ENCODE measurements at regions not wholly inside any gene's neighbourhood (a gene's known extent, or its start where the extent isn't known, plus 50 kb on each side); places are given as distances from the start of the nearest gene placed in this dataset.
"Not testable (repeated sequence)": the region's sequence is repeated elsewhere in the genome, so short reads cannot be mapped to it uniquely, and the experiment has no call there.

GRCh38 chr12:60724984-60725383 is 1129.2 kb downstream of the SLC16A7 start:
- no peak overlapping the region for H3K4me2 ChIP-seq
- H3K9me3 ChIP-seq (ENCODE audit: low read depth): peaks cover 3% of the 10 kb centered on the region
- no peaks in the 10 kb centered on the region for H3K79me2 ChIP-seq
- H3K27ac ChIP-seq: no peak overlapping the region
- no peak overlapping the region for H2AFZ ChIP-seq
- no peaks in the 10 kb centered on the region for H3K4me1 ChIP-seq (ENCODE audit: insufficient read depth)
- no peak overlapping the region for H3K4me3 ChIP-seq
- no peaks in the 10 kb centered on the region for H3K27me3 ChIP-seq
- no peak for TF ChIP-seq EZH2phosphoT487 (IDR thresholded peaks at IDR 0.05; ENCODE audit: low read depth, severe bottlenecking, unreplicated experiment)
- TF ChIP-seq CTCF (IDR thresholded peaks at IDR 0.05; ENCODE audit: poor library complexity): no peak
- TF ChIP-seq EZH2 (IDR thresholded peaks at IDR 0.05; ENCODE audit: borderline replicate concordance): no peak
- no peaks in the 10 kb centered on the region for H3K36me3 ChIP-seq (replicated peaks; ENCODE audit: insufficient read depth, low read depth)
- no peak for DNase-seq (ENCODE audit: low spot score)
- H3K9me2 ChIP-seq (replicated peaks; ENCODE audit: insufficient read depth): no peaks in the 10 kb centered on the region
- no peaks in the 10 kb centered on the region for H4K20me1 ChIP-seq (ENCODE audit: insufficient read depth, poor library complexity, severe bottlenecking)

- Histone ChIP-seq H3K9me2 (replicated peaks; ENCODE audit: insufficient read depth) (no peaks in the 10 kb centered on the region), H3K27ac (no peak overlapping the region), H3K36me3 (replicated peaks; ENCODE audit: insufficient read depth, low read depth) (no peaks in the 10 kb centered on the region), H3K79me2 (no peaks in the 10 kb centered on the region), H4K20me1 (ENCODE audit: insufficient read depth, poor library complexity, severe bottlenecking) (no peaks in the 10 kb centered on the region), H2AFZ (no peak overlapping the region), H3K4me2 (no peak overlapping the region), H3K9me3 (ENCODE audit: low read depth) (no peaks in the 10 kb centered on the region), H3K4me3 (no peak overlapping the region), H3K4me1 (ENCODE audit: insufficient read depth) (no peaks in the 10 kb centered on the region), H3K27me3 (no peaks in the 10 kb centered on the region)
- TF ChIP-seq EZH2phosphoT487 (IDR thresholded peaks at IDR 0.05; ENCODE audit: low read depth, severe bottlenecking, unreplicated experiment) (no peak), EZH2 (IDR thresholded peaks at IDR 0.05; ENCODE audit: borderline replicate concordance) (no peak), CTCF (IDR thresholded peaks at IDR 0.05; ENCODE audit: poor library complexity) (no peak)
- WGBS (ENCODE audit: low lambda C conversion rate, missing lambda C conversion rate): 79% methylated on average over 1 of the region's 1 CpG
- no peak for DNase-seq (ENCODE audit: low spot score)
These were observed 1156.8 kb downstream of the SLC16A7 start for GRCh38 chr12:60752589-60752988.

- TF ChIP-seq EZH2 (IDR thresholded peaks at IDR 0.05; ENCODE audit: borderline replicate concordance): no peak
- no peak for TF ChIP-seq CTCF (IDR thresholded peaks at IDR 0.05; ENCODE audit: poor library complexity)
- no peak for TF ChIP-seq EZH2phosphoT487 (IDR thresholded peaks at IDR 0.05; ENCODE audit: low read depth, severe bottlenecking, unreplicated experiment)
- WGBS (ENCODE audit: low lambda C conversion rate, missing lambda C conversion rate): 65% methylated on average over 1 of the region's 1 CpG
These were observed 1162.4 kb downstream of the SLC16A7 start for GRCh38 chr12:60758224-60758623.

GRCh38 chr12:60760965-60761364 is 1165.1 kb downstream of the SLC16A7 start:
- Histone ChIP-seq H3K36me3 (replicated peaks; ENCODE audit: insufficient read depth, low read depth) (no peaks in the 10 kb centered on the region), H2AFZ (no peak overlapping the region), H3K9me3 (ENCODE audit: low read depth) (no peaks in the 10 kb centered on the region), H3K4me1 (ENCODE audit: insufficient read depth) (no peaks in the 10 kb centered on the region), H3K4me3 (no peak overlapping the region), H3K9me2 (replicated peaks; ENCODE audit: insufficient read depth) (no peaks in the 10 kb centered on the region), H3K79me2 (no peaks in the 10 kb centered on the region), H3K27me3 (no peaks in the 10 kb centered on the region), H3K27ac (no peak overlapping the region), H3K4me2 (no peak overlapping the region), H4K20me1 (ENCODE audit: insufficient read depth, poor library complexity, severe bottlenecking) (no peaks in the 10 kb centered on the region)
- TF ChIP-seq CTCF (IDR thresholded peaks at IDR 0.05; ENCODE audit: poor library complexity): no peak
- no peak for TF ChIP-seq EZH2phosphoT487 (IDR thresholded peaks at IDR 0.05; ENCODE audit: low read depth, severe bottlenecking, unreplicated experiment)
- no peak for TF ChIP-seq EZH2 (IDR thresholded peaks at IDR 0.05; ENCODE audit: borderline replicate concordance)
- 78% methylated on average over 1 of the region's 1 CpG for WGBS (ENCODE audit: low lambda C conversion rate, missing lambda C conversion rate)
- DNase-seq (ENCODE audit: low spot score): no peak

More at GRCh38 chr12:60758224-60758623, 1162.4 kb downstream of the SLC16A7 start:
- no peaks in the 10 kb centered on the region for H3K4me1 ChIP-seq (ENCODE audit: insufficient read depth)
- H3K27me3 ChIP-seq: no peaks in the 10 kb centered on the region
- no peaks in the 10 kb centered on the region for H3K9me2 ChIP-seq (replicated peaks; ENCODE audit: insufficient read depth)
- H4K20me1 ChIP-seq (ENCODE audit: insufficient read depth, poor library complexity, severe bottlenecking): no peaks in the 10 kb centered on the region
- H3K9me3 ChIP-seq (ENCODE audit: low read depth): no peaks in the 10 kb centered on the region
- no peak overlapping the region for H2AFZ ChIP-seq
- no peak for DNase-seq (ENCODE audit: low spot score)
- no peaks in the 10 kb centered on the region for H3K36me3 ChIP-seq (replicated peaks; ENCODE audit: insufficient read depth, low read depth)
- H3K79me2 ChIP-seq: no peaks in the 10 kb centered on the region
- no peak overlapping the region for H3K27ac ChIP-seq
- no peak overlapping the region for H3K4me3 ChIP-seq
- H3K4me2 ChIP-seq: no peak overlapping the region

- not testable (repeated sequence) for H3K9me3 ChIP-seq (ENCODE audit: low read depth); H3K27ac ChIP-seq; H3K9me2 ChIP-seq (replicated peaks; ENCODE audit: insufficient read depth); H3K4me1 ChIP-seq (ENCODE audit: insufficient read depth); H3K36me3 ChIP-seq (replicated peaks; ENCODE audit: insufficient read depth, low read depth); DNase-seq (ENCODE audit: low spot score); H4K20me1 ChIP-seq (ENCODE audit: insufficient read depth, poor library complexity, severe bottlenecking); H2AFZ ChIP-seq; H3K4me2 ChIP-seq; H3K79me2 ChIP-seq; H3K27me3 ChIP-seq; H3K4me3 ChIP-seq
- WGBS (ENCODE audit: low lambda C conversion rate, missing lambda C conversion rate): 89% methylated on average over 1 of the region's 1 CpG
These were observed 1205.3 kb downstream of the SLC16A7 start for GRCh38 chr12:60801166-60801565.

All from hepatocyte (in vitro differentiated cells).